ENCODE measurements at regions not wholly inside any gene's neighbourhood (a gene's known extent, or its start where the extent isn't known, plus 50 kb on each side); places are given as distances from the start of the nearest gene placed in this dataset.
"Not testable (repeated sequence)": the region's sequence is repeated elsewhere in the genome, so short reads cannot be mapped to it uniquely, and the experiment has no call there.

DNA sequence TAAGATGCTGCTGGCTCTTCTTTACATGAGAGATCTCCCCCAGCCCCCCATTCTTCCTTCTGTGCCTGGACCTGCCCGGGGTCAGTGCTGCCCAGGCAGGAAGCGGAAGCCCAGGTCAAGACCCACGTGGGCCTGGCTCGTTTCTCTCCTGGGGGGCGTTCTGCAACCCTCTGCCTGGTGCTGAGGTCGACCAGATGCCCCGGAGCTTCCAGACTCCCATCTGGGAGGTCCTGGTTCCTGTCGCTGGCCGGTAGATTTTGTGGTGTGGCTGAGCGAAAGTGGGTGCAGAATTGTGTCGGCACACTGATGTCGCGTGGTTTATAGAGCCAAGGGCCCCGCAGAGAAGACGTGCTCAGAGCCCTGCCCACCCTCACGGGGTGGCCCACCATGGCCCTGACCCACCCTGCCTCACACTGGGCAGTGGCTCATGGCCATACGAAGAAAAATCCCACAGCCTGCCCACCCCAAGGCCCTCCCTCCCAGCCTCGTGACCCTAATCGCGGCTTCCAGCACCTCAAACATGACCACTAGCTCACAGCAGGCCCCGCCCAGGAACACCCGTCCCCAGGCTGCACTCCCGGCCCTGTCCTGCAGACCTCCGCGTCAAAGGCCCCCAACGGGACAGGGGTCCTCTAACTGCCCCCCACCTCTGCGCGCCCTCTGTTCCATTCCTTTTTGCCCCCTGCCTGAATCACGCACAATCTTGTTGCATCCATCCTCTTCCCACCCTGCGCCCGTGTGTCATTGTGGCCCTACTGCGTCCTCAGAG lies 443.2 kb upstream of the ZNF722 start:
- H3K4me1 Mint-ChIP-seq (ENCODE audit: unreplicated experiment); H3K27ac Mint-ChIP-seq (ENCODE audit: unreplicated experiment); H3K27me3 Mint-ChIP-seq (ENCODE audit: unreplicated experiment); H3K4me3 Mint-ChIP-seq (ENCODE audit: unreplicated experiment); H3K9me3 Mint-ChIP-seq (ENCODE audit: unreplicated experiment); DNase-seq (ENCODE audit: low spot score); H3K36me3 Mint-ChIP-seq (ENCODE audit: low read depth, unreplicated experiment): not testable (repeated sequence)

DNA sequence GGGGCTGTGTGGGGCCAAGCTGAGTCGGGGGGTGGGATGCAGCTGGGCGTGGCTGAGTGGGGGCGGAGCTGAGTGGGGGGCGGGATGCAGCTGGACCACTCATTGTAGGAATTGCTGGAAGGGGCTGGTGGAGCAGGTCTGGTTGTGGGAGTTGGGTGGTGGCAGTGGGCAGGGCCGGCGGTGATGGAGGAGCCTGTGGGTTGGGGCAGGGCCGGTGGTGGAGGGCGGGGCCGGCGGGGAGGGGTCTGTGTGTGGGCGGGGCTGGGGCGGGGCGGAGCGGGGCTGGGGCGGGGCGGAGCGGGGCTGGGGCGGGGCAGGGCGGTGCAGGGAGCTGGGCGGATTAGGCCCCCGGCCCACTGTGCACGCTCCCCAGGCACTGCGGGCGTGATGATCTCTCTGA lies 442.4 kb upstream of the ZNF722 start:
- not testable (repeated sequence) for H3K27ac Mint-ChIP-seq (ENCODE audit: unreplicated experiment); H3K9me3 Mint-ChIP-seq (ENCODE audit: unreplicated experiment); H3K36me3 Mint-ChIP-seq (ENCODE audit: low read depth, unreplicated experiment); H3K27me3 Mint-ChIP-seq (ENCODE audit: unreplicated experiment); DNase-seq (ENCODE audit: low spot score); H3K4me1 Mint-ChIP-seq (ENCODE audit: unreplicated experiment); H3K4me3 Mint-ChIP-seq (ENCODE audit: unreplicated experiment)

DNA sequence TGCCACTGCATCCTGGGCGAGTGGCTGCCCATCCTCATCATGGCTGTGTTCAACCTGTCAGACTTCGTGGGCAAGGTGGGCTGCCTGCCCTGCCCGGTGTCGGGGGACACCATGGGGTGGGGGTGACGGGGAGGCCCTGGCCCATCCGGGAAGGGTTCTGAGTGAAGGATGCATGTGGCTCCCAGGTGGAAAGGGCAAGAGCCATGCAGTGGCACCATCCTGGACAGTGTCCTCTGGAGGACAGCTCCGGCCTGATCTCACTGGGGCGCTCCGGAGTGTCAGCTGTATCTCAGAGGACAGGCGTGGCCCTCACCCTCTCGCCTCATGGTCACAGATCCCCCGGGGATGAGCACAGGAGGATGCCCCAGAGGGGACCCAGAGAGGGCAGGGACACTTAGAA lies 439.6 kb upstream of the ZNF722 start:
- H3K9me3 Mint-ChIP-seq (ENCODE audit: unreplicated experiment); H3K27ac Mint-ChIP-seq (ENCODE audit: unreplicated experiment); DNase-seq (ENCODE audit: low spot score); H3K36me3 Mint-ChIP-seq (ENCODE audit: low read depth, unreplicated experiment); H3K4me3 Mint-ChIP-seq (ENCODE audit: unreplicated experiment); H3K27me3 Mint-ChIP-seq (ENCODE audit: unreplicated experiment); H3K4me1 Mint-ChIP-seq (ENCODE audit: unreplicated experiment): not testable (repeated sequence)

GRCh38 chr7:63559826-63560465 lies 438.7 kb upstream of the ZNF722 start:
- H3K27ac Mint-ChIP-seq (ENCODE audit: unreplicated experiment); DNase-seq (ENCODE audit: low spot score); H3K36me3 Mint-ChIP-seq (ENCODE audit: low read depth, unreplicated experiment); H3K4me1 Mint-ChIP-seq (ENCODE audit: unreplicated experiment); H3K9me3 Mint-ChIP-seq (ENCODE audit: unreplicated experiment); H3K4me3 Mint-ChIP-seq (ENCODE audit: unreplicated experiment): not testable (repeated sequence)
- peaks cover 11% of the 10 kb centered on the region for H3K27me3 Mint-ChIP-seq (ENCODE audit: unreplicated experiment)

DNA sequence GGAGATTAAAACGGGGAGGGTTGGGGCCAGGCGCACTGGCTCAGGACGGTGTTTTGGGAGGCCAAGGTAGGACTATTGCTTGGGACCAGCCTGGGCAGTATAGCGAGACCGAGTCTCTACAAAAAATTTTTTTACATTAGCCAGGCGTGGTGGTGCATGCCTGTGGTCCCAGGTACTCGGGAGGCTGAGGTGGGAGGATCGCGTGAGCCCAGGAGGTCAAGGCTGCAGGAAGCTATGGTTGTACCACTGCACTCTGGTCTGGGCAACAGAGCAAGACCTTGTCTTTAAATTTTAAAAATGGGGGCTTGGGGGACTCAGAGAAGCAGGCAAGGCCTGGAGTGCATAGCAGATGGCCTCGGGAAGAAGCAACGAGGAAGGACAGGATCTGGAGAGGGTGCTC lies 436.7 kb upstream of the ZNF722 start:
- H3K36me3 Mint-ChIP-seq (ENCODE audit: low read depth, unreplicated experiment); H3K27ac Mint-ChIP-seq (ENCODE audit: unreplicated experiment); H3K4me1 Mint-ChIP-seq (ENCODE audit: unreplicated experiment); H3K4me3 Mint-ChIP-seq (ENCODE audit: unreplicated experiment); H3K9me3 Mint-ChIP-seq (ENCODE audit: unreplicated experiment); DNase-seq (ENCODE audit: low spot score): not testable (repeated sequence)
- peaks cover 12% of the 10 kb centered on the region for H3K27me3 Mint-ChIP-seq (ENCODE audit: unreplicated experiment)

DNA sequence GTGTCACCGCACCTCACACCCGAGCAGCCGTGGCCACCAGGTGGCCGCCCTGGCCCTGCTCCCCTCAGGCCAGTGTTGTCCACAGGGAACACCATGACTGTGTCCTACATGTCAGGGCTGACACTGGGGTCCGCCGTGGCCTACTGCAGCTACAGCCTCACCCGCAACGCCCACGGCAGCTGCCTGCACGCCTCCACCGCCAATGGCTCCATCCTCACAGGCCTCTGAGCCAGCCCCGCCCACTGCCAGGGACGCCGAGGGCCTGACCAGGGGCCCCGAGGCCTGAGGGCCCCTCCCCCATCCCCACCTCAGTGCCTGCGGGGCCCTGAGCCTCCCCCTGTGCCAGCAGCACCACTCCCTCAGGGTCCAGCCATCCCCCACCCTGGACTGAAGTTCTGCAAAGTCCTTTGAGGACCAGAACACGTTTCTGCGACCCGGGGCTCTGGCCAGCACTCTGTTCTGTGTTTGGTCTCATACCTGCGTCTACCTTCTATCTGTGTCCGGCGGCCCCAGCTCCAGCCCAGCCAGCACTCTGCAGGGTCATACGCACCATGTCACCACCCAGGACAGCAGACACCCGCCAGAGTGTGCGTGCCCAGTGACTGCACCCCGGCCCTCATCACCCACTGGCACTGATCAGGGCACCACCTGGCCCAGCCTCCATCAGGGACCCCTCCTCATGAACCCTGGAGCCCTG lies 436.1 kb upstream of the ZNF722 start:
- H3K9me3 Mint-ChIP-seq (ENCODE audit: unreplicated experiment); H3K4me1 Mint-ChIP-seq (ENCODE audit: unreplicated experiment); DNase-seq (ENCODE audit: low spot score); H3K4me3 Mint-ChIP-seq (ENCODE audit: unreplicated experiment); H3K27ac Mint-ChIP-seq (ENCODE audit: unreplicated experiment); H3K36me3 Mint-ChIP-seq (ENCODE audit: low read depth, unreplicated experiment): not testable (repeated sequence)
- H3K27me3 Mint-ChIP-seq (ENCODE audit: unreplicated experiment): peaks cover 12% of the 10 kb centered on the region

DNA sequence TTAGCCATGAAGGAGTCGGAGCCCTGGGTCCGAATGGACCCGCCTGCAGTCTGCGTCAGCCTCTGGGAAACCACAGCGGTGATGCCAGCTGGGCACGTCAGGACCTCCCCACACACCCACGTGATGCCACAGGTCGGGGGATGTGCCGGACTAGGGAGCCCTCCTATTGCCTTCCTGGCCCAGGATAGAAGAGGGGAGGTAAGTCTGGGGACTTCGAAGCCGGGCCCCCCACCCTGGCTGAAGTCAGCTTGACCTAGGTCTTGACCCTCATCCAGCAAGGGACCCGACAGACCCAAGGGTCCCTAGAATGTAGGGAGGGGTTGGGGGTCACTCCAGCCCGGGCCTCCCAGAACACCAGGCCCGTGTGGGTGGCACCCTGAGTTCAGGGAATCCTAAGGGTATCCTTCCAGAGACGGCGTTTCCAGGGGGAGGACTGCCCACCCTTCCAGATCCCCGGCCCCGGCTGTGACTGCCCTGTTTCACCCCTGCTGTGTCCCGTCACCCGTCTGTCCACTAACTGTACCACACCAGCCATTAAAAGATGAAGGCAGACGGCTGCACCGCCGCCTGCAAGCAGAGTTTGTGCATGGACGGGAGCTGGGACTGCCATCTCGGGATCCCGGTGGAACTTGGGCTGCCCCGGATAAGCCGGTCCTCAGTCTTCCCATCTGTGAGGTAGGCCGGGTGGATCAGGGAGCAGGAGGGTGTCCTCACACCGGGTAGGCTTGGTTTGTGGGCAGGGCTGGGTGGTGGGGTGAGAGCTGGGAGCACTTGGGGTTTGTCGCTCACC lies 435.3 kb upstream of the ZNF722 start:
- peaks cover 10% of the 10 kb centered on the region for H3K27me3 Mint-ChIP-seq (ENCODE audit: unreplicated experiment)
- H3K4me3 Mint-ChIP-seq (ENCODE audit: unreplicated experiment); H3K4me1 Mint-ChIP-seq (ENCODE audit: unreplicated experiment); DNase-seq (ENCODE audit: low spot score); H3K27ac Mint-ChIP-seq (ENCODE audit: unreplicated experiment); H3K36me3 Mint-ChIP-seq (ENCODE audit: low read depth, unreplicated experiment): not testable (repeated sequence)
- peaks cover 11% of the 10 kb centered on the region for H3K9me3 Mint-ChIP-seq (ENCODE audit: unreplicated experiment)

- H3K27me3 Mint-ChIP-seq (ENCODE audit: unreplicated experiment): peaks cover 15% of the 10 kb centered on the region
- H3K4me3 Mint-ChIP-seq (ENCODE audit: unreplicated experiment): not testable (repeated sequence)
Observed at GRCh38 chr7:63564882-63565281, 433.8 kb upstream of the ZNF722 start.

GRCh38 chr7:63566886-63567285 lies 431.8 kb upstream of the ZNF722 start:
- not testable (repeated sequence) for H3K4me3 Mint-ChIP-seq (ENCODE audit: unreplicated experiment); H3K4me1 Mint-ChIP-seq (ENCODE audit: unreplicated experiment); H3K36me3 Mint-ChIP-seq (ENCODE audit: low read depth, unreplicated experiment); DNase-seq (ENCODE audit: low spot score); H3K27ac Mint-ChIP-seq (ENCODE audit: unreplicated experiment)
- Mint-ChIP-seq H3K9me3 (ENCODE audit: unreplicated experiment) (peaks cover 15% of the 10 kb centered on the region), H3K27me3 (ENCODE audit: unreplicated experiment) (peaks cover 16% of the 10 kb centered on the region)

More at GRCh38 chr7:63564882-63565281, 433.8 kb upstream of the ZNF722 start:
- H3K36me3 Mint-ChIP-seq (ENCODE audit: low read depth, unreplicated experiment); H3K27ac Mint-ChIP-seq (ENCODE audit: unreplicated experiment); H3K4me1 Mint-ChIP-seq (ENCODE audit: unreplicated experiment); DNase-seq (ENCODE audit: low spot score): not testable (repeated sequence)
- H3K9me3 Mint-ChIP-seq (ENCODE audit: unreplicated experiment): peaks cover 11% of the 10 kb centered on the region

- H3K27me3 Mint-ChIP-seq (ENCODE audit: unreplicated experiment): peaks cover 16% of the 10 kb centered on the region
- H3K36me3 Mint-ChIP-seq (ENCODE audit: low read depth, unreplicated experiment); H3K4me1 Mint-ChIP-seq (ENCODE audit: unreplicated experiment); DNase-seq (ENCODE audit: low spot score); H3K27ac Mint-ChIP-seq (ENCODE audit: unreplicated experiment); H3K4me3 Mint-ChIP-seq (ENCODE audit: unreplicated experiment): not testable (repeated sequence)
- H3K9me3 Mint-ChIP-seq (ENCODE audit: unreplicated experiment): peaks cover 15% of the 10 kb centered on the region
Observed at GRCh38 chr7:63567636-63568035, 431.0 kb upstream of the ZNF722 start.

DNA sequence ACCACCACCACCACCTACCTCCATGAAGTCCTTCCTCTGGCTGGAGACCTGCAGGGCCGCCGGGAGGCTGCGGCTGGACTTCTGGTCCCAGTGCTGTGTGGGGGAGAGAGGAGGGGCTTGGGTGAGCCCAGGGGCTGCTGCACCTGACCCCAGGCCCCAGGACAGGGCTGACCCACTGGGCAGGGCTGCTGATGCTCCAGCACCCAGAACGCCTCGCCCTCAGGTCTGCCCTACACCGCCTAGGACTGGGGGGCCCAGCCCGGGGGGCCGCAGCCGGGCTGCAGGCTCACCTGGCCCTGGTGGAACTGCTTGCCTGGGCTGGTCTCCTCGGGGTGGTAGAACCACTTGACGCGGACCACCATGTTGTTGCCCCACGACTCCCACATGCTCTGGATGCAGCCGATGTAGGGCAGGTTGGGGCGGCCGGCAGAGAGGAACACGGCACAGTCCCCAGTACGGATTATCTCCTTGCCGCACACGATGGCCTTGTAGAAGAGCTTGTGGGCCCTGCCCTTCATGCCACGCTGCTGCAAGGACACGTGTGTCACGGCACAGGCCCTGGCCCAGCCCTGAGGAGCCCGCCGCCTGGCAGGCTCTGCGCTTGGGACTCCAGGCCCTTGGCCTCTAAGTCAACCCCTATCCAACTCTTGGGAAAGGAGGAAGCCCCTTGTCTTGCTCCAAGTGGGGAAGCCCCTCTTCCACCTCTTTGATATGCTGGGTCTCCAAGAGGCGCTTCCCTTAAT lies 429.9 kb upstream of the ZNF722 start:
- not testable (repeated sequence) for DNase-seq (ENCODE audit: low spot score); H3K27ac Mint-ChIP-seq (ENCODE audit: unreplicated experiment); H3K4me3 Mint-ChIP-seq (ENCODE audit: unreplicated experiment); H3K4me1 Mint-ChIP-seq (ENCODE audit: unreplicated experiment); H3K36me3 Mint-ChIP-seq (ENCODE audit: low read depth, unreplicated experiment)
- peaks cover 16% of the 10 kb centered on the region for H3K27me3 Mint-ChIP-seq (ENCODE audit: unreplicated experiment)
- peaks cover 15% of the 10 kb centered on the region for H3K9me3 Mint-ChIP-seq (ENCODE audit: unreplicated experiment)

Data from endothelial cell (in vitro differentiated cells).